ENCODE measurements at regions not wholly inside any gene's neighbourhood (a gene's known extent, or its start where the extent isn't known, plus 50 kb on each side); places are given as distances from the start of the nearest gene placed in this dataset.

DNA sequence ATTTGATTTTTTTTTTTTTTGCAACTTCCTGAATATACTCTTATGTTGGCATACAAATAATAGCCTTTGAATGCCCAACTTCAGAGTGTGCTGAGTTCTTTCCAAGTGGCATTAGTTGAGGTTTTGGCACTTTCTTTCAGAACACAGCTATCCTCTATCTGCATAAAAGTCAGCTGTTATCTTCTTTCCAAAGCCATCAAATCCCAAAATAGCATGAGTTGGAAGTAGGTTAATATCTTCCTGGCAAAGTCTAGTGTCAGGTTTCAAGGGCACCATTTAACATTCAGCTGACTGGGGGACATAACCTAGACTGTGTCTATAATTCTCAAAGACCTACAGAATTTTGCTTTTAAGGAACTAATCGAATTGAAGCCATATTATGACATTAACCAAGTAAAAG, 223.9 kb downstream of the PLPP3 start:
- DNase-seq, result no peak

DNA sequence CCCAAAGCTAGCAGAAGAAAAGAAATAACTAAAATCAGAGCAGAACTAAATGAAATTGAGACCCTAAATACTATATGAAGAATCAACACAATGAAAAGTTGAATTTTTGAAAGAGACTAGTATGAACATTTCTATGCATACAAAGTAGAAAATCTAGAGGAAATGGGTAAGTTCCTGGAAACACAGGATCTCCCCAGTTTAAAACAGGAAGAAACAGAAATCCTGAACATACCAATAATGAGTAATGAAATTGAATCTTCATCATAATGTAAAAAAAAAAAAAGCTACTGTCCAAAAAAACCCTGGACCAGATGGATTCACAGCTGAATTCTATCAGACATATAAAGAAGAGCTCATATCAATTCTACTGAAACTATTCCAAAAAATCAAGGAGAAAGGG, 233.5 kb downstream of the PLPP3 start:
- no peak for DNase-seq

DNA sequence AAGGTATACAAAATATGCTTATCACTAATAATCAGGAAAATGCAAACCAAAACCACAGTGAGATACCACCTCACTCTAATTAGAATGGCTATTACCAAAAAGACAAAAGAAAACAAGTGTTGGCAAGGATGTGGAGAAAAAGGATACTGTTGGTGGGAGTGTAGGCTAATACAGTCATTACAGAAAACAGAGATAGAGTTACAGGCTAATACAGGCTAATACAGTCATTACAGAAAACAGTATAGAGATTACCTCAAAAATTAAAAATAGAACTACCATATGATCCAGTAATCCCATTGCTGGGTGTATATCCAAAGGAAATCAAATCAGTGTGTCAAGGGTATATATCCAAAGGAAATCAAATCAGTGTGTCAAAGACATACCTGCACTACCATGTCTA, 238.4 kb downstream of the PLPP3 start:
- no peak for DNase-seq

DNA sequence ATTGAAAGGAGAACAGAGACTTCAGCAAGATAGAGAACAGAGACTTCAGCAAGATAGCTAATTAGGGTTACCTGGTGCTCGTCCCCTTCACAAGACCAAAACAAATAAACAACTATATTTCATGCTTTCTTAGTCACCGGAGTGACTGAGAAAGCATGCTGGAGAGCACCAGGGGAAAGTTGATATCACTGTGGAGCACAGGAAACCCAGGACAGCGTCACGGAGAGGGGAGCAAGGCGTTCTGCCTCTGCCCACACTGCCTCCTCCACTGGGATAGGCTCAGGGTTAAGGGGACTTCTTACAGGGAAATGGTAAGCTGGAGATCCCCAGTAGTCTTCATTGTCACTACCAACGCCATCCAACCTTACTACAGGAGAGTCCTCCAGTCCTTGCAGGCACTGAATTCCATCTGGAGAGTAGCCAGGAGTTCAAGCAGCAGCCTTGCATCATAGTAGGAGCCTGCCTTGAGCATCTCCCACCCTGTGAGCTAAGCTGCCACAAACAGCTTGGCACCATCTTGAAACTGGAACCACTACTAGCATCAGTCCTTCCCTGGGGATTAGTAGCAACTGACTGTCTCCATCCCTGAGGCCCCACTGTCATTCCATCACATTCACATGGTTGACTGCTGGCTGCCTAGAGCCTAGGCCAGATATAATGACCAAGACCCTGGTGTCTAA, 239.4 kb downstream of the PLPP3 start:
- DNase-seq, result no peak

DNA sequence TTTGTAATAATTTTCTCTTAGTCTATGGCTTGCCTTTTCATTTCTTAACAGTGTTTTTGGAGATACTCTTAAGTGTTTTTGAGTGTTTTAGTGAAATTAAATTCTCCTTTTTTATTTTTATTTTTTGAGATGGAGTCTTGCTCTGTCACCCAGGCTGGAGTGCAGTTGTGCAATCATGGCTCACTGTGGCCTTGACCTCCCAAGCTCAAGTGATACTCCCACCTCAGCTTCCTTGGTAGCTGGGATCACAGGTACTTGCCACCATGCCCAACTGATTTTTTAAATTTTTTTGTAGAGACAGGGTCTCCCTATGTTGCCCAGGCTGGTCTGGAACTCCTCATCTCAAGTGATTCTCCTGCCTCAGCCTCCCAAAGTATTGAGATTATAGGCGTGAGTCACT, 240.3 kb downstream of the PLPP3 start:
- DNase-seq, result no peak

DNA sequence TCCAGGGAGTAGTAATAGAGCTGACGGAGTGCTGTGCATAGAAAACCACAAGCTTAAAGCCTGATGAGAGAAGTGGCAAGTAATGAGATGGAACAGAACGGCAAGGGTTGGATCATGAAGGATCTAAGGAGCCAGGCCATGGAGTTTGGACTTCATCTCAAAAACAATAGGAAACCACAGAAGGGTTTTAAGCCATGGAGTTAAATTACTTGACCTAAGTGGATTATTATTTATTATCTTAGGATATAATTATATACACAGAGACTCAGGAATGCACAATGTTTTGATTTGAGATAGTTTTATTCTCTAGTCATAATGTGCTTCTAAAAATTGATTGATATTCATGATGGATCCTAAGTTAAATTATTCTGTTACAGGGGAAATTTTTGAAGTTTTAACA, 242.4 kb downstream of the PLPP3 start:
- DNase-seq, result no peak

DNA sequence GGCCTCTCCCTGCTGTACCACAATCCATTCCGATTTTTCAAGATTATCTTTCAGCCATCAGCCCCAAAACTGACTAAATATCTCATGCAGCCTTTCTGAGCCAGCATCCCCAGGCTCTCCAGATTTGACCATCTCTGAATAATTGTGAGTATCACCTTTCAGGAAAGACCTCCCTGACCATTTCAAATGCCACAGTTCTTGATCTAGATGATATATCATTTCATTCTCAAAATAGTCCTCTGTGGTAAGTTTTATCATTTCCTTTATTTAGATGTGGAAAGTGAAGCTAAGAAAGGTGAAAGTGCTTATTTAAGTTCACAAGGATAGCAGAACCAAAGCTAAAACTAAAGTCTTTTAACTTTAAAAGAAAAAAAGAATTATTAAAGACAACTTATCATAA, 244.0 kb downstream of the PLPP3 start:
- DNase-seq, result no peak

DNA sequence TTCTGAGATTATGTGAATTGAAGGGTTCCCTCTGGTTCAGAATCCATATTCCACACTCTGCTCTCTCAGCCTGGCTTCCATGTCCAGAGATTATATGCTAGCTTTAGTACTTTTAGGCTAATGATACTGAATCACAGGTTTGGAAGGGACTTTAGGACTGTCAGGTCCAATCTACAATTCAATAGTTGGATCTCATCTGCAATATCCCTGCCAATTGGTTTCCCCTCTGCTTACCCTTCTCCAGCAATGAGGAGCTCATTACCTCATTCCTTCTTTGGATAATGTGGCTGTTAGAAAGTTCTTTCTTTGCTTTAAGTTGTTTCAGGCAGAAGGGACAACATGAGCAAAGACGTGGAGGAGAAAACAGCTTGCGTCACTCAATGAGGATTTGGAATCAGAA, 245.3 kb downstream of the PLPP3 start:
- no peak for DNase-seq

DNA sequence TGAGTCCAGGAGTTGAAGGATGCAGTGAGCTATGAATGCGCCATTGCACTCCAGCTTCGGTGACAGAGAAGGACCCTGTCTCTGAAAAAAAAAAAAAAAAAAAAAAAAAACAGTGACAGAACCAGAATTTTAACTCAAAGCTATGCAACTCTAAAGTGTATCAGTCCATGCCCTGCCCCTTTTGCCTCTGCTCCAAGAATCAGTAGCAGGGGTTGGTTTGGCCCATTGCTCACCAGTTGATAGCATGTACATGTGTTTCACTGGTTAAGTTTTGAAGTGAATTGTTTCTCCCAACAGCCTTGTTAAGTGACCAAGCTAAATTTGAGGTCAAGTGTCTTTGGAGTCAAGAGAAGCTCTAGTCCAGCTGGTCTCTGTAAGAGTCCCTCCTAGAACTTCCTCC, 245.9 kb downstream of the PLPP3 start:
- DNase-seq, result no peak

DNA sequence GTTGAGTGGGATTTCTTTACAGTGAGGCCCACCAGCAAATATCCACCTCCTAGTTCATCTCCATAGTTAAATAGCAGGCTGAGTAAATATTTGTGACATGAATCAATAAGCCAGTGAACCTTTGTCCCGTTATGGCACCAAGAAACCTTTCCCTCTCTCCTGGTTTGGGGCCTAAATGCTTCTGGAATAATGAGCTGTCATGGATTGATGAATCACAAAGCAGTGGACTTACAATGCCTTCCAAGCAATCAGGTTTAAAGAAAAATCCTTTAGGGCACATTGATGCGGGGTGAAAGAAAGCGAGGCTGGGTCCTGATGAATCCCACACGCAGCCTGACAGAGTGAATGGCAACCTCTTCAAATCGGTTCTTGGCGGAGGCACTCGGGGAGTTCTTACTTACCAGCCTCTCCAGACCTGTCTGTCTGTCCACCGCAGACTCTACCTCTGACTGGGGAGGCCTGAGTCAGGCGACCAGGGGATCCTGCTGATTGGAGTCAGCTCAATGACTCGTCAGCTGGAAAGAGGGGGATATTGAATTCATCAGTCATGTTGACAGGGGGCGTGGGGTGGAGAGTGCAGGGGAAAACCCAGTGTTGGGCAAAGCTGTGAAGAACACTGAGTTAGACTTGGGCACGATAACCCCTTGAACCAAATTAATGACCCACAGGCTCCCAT, 247.3 kb downstream of the PLPP3 start:
- DNase-seq, result no peak

DNA sequence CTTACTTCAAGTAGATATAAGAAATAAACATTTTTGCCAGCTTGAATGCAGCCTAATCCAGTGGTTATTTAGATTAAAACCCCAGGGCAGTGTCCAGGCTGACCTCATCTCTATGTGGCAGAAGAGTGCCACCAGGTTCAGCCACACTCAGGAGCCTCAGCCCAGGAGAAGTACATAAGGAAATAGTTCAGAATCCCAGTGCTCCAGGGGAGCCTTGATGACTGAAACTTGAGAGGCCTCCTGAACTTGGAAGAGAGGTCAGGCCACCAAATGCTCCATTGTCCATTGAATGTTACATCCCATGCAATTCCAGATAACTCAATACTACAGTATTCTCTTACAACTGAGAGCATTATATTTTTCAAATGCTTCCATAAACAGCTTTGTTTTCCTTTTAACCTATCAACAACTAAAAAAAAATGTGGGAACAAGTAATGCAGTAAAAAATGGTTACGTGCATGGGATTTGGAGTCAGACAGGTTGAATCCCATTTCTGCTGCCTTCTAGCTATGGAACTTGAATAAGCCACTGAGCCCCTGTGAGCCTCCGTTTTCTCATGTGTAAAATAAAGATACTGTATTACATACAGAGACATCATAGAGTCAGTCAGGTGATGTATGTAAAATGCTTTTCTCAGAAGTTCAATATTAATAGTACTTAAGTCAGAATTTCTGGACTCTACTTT, 248.0 kb downstream of the PLPP3 start:
- no peak for DNase-seq

DNA sequence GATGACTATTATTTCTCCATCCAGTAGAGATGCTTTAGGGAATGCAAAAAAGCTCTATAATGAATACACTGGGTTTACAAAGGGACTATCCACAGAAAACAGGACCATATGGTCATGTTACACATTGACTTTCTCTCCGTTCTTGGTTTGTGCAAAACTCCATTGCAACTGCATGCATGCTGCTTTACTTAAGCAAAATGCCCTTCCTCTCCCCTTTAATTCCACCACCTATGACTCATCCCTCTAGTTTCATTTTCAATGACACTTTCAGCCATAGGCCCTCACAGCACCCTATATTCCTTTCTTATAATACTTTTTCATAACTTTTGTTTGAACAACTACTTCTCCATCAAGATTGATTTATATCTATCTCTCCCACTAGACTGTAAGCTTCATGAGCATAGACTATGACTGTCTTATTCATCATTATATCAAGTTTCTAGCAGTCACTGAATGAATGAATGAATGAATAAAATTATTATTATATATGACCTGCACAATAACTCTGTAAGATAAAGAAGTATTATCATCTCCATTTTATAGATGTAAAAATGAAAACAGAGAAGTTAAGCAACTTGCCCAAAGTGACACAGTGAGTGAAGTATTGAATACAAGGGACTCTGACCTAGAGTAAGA, 248.9 kb downstream of the PLPP3 start:
- DNase-seq, result peak; percentile 12

DNA sequence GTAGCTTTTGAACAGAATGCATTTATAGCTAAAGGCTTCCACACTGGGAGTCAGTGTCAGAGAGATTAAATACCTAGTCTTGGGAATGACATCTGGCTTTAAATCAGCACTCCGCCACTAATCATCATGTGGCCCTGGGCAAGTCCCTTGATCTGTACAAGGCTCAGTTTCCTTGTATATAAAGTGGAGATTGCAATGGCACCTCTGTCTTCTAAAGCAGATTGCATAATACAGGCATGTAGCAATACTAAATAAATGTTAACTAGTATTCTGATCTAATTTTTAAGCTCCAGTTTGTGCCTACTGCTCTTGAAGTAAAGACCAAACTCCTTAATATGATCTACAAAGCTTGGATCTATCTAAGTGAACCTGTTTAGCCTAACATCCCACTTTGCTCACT, 249.4 kb downstream of the PLPP3 start:
- DNase-seq, result no peak

DNA sequence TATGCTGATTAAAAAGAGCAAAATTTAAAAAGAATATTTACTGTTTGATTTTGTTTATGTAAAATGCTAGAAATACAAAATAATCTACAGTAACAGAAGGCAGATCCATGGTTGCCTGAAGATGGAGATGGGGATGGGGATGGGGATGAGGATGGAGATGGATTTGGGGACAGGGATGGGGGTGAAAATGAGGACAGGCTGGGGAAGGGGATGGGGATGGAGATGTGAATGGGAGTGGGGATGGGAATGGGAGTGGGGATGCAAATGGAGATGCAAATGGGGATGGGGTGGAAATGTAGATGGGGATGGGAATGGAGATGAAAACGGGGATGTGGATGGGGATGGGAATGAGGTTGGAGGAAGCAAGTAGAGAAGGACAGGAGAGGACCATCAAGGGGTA, 252.2 kb downstream of the PLPP3 start:
- DNase-seq, result no peak

DNA sequence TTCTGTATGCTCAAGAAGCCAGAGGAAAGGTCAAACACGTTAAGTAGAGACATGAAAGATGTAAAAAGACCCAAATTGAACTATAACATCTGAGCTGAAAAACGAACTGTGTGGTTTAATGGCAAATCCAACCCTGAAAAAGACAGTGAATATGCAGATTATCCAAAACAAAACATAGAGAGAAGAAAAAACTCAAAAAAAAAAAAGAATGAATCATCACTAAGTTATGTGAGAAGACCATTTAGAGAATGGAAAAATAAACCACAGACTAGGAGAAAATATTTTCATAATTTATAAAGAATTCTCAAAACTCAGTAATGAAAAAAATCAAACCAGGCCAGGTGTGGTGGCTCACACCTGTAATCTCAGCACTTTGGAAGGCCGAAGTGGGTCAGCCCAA, 253.3 kb downstream of the PLPP3 start:
- no peak for DNase-seq

DNA sequence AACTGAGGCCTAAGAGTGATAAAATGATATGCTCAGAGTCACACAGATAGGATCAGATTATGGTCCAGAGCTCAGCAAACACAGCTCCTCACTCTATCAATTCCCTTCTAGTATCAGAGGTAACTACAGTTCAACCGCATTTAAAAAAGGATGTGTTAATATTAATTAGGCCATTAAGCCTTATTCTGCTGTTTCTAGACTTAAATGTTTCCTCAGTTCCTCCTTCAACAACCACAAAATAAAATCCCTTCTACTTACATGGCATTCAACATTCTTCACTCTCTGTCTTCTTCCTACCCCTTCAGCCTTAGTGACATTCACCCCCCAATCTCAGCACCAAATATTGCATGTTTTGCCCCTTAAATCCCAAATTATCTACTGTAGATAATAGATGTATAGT, 254.9 kb downstream of the PLPP3 start:
- DNase-seq, result no peak

DNA sequence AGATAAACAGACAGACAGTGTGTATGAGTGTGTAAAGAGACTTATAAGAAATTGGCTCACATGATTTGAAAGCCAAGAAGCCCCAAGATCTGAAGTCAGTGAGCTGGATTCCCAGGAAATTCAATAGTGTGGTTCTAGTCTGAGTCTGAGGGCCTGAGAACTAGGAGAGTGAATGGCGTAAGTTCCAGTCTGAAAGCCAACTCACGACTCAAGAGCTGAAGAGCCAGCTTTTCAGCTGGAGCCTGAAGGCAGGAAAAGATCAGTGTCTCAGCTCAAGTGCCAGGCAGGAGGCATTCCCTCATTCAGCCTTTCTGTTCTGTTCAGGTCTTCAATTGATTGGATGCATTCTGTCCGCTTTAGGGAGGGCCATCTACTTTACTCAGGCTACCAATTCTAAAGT, 257.2 kb downstream of the PLPP3 start:
- DNase-seq, result no peak

DNA sequence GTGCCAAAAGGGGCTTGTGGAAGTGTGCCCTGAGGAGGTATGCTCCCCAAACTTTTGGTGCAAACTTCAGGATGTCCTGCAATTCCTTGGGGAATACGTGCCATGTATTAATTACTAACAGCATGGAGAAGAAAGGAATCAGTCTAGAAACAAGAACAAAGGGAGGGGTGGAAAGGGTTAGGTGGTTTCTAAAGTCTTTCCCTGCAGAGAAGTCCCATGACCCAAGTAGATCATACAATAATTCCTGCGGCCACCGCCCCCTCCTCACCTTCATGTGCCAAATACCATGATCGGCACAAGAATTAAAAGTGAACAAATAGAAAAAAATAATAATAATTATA, 258.2 kb downstream of the PLPP3 start:
- no peak for DNase-seq

DNA sequence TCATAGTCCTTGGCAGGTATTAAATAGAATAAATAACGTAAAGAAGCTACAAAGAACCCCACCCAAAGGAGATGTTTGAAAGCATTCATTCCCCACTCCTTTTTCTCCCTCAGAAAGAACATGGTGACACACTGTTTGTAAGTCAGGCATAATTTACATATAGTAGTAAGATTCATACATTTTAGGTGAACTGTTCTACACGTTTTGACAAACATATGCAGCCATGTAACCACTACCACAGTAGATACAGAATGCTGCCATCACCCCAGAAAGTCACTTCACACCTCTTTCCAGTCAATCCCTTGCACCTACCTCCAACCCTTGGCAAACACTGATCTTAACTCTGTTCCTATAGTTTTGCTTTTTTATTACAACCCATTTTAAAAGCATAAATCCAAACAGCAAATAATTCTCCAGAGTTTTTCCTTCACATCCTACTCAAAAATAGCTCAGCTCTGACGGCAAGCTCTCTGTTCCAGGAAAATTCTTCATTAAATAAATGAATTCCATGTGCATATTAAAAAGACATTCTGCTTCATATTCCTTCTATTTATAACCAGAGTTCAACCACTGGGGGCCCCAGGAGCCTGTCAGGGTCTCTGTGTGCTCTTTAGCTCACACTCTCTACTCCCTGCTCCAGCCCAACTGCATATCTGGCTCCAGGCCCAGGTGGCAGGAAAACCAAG, 258.8 kb downstream of the PLPP3 start:
- no peak for DNase-seq

DNA sequence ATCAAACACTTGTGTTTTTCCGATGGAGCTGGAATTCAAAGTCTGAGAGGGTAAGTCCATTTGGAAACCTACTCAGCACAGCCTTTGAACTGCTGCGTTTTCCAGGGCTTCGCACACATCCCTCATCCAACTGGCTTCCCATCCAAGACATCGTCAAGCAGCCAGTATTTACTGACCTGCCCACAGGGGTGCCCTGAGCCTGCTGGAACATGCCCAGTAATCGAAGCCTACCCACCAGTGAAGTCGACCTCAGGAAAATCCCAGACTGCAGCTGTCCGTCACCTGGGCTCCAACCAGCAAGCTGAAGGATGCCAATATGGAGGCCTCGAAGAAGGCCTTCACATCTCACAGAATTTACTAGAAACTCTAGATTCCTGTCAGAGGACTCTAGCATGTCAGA, 261.6 kb downstream of the PLPP3 start:
- no peak for DNase-seq

DNA sequence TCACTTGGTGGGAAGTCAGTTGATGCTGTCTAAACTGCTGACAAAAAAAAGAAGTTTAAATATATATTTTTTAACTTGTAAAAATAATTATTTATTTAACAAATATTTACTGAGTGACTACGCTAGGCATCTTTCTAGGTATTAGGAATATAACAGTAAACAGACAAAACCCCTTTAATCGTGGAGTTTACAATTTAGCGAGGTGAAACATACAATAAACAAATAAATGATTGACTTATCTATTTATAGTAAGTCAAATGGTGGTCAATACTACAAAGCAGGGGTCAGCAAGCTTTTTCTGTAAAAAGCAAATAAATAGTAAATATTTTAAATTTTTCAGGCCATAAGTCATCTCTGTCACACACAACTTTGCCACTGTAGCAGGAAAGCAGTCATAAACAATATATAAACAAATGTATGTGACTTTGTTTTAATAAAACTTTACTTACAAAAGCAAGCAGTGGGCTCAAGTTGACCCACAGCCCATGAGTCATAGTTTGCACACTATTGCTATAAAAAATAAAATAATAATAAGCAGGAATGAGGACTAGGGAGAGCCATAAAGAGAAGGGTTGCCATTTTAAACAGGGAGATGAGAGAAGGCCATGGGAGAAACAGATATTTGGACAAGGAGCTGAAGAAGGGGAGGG, 263.9 kb downstream of the PLPP3 start:
- no peak for DNase-seq

DNA sequence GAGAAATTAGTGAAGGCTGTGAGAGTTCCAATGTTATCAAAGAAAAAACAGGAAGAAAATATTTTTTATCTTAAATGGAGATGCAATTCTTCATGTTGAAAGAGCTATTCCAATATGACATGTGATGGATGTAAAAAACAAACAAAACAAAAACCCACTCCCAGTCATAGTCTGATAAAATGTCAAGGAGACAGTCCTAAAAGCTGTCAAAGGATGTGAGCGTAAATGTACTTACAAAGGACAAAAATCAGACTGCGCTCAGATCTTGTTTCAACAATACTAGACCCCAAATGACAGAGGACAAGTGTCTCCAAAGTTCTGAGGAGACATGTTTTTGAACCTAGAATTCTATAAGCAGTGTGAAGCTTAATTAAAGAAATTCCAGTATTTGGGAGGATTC, 265.8 kb downstream of the PLPP3 start:
- no peak for DNase-seq

DNA sequence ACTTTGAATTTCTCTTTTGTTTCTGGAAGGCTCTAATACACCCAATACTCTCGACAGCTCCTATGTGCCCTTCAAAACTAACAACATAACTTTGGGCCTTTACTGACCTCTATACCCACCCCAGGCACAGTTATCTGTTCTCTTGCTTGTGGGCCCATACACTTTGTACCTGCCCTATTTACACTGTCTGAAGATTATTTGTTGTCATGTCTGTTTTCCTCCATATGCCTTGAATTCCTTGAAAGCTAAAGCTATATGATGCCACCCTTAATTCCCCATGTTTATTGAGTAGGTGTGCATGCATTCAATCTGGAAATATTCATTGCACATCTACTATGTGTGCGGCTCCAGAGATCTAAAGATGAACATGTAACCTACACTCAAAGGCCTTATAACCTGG, 267.6 kb downstream of the PLPP3 start:
- no peak for DNase-seq
